Parathyroid adenoma (tissue), 2 donors: ENCODE measurements at regions not wholly inside any gene's neighbourhood (a gene's known extent, or its start where the extent isn't known, plus 50 kb on each side); places are given as distances from the start of the nearest gene placed in this dataset.
"Not testable (repeated sequence)": the region's sequence is repeated elsewhere in the genome, so short reads cannot be mapped to it uniquely, and the experiment has no call there.

Experiments
- H2AFZ ChIP-seq: fragments of 300-600 bp; sonication (generic); one replicate; pipeline ENCODE4 v1.7.0; 2017; ENCODE audit warnings: antibody characterized with exemption, mild to moderate bottlenecking
- H3K27ac ChIP-seq: fragments of 300-600 bp; sonication (generic); one replicate; pipeline ENCODE4 v1.7.0; 2017
- H3K27me3 ChIP-seq: fragments of 300-600 bp; sonication (generic); one replicate; pipeline ENCODE4 v1.7.0; 2017; ENCODE audit warnings: low read length; ENCODE audit not compliant: control insufficient read depth, insufficient read depth
- H3K36me3 ChIP-seq: fragments of 300-600 bp; sonication (generic); one replicate; pipeline ENCODE4 v1.7.0; 2017; ENCODE audit warnings: low read length; ENCODE audit not compliant: control insufficient read depth, insufficient read depth
- H3K4me1 ChIP-seq: fragments of 300-600 bp; sonication (generic); one replicate; pipeline ENCODE4 v1.7.0; 2017; ENCODE audit warnings: control low read depth
- H3K4me2 ChIP-seq: fragments of 300-600 bp; sonication (generic); one replicate; pipeline ENCODE4 v1.7.0; 2017; ENCODE audit warnings: low read length
- H3K4me3 ChIP-seq: fragments of 300-600 bp; sonication (generic); one replicate; pipeline ENCODE4 v1.7.0; 2017; ENCODE audit warnings: low read depth, low read length
- H3K79me2 ChIP-seq: fragments of 300-600 bp; sonication (generic); one replicate; pipeline ENCODE4 v1.7.0; 2017; ENCODE audit warnings: control low read depth
- H3K9ac ChIP-seq: fragments of 300-600 bp; sonication (generic); one replicate; pipeline ENCODE4 v1.7.0; 2017; ENCODE audit warnings: mild to moderate bottlenecking
- H3K9me3 ChIP-seq: fragments of 300-600 bp; sonication (generic); one replicate; pipeline ENCODE4 v1.7.0; 2017; ENCODE audit warnings: low read length; ENCODE audit not compliant: control insufficient read depth
- CTCF ChIP-seq: fragments of 300-600 bp; sonication (generic); IDR thresholded peaks from one replicate; pipeline ENCODE4 v1.7.0; 2017; ENCODE audit warnings: antibody characterized with exemption, mild to moderate bottlenecking
- donor health status: primary hyperparathyroidism.

- Histone ChIP-seq H3K27me3 (no peaks in the 10 kb centered on the region), H3K27ac (no peak overlapping the region), H3K36me3 (no peaks in the 10 kb centered on the region), H3K9me3 (no peaks in the 10 kb centered on the region), H3K79me2 (no peaks in the 10 kb centered on the region), H2AFZ (no peak overlapping the region), H3K4me2 (no peak overlapping the region), H3K4me3 (no peak overlapping the region), H3K9ac (no peak overlapping the region), H3K4me1 (no peaks in the 10 kb centered on the region)
- TF ChIP-seq CTCF: no peak
Measured at GRCh38 chr3:35900079-35900478, 260.8 kb downstream of the ARPP21 start.

GRCh38 chr3:35908366-35909232, 269.3 kb downstream of the ARPP21 start:
- Histone ChIP-seq H3K4me2 (no peak overlapping the region), H2AFZ (no peak overlapping the region)

GRCh38 chr3:35919160-35919559, 279.8 kb downstream of the ARPP21 start:
- H3K27me3 ChIP-seq: no peaks in the 10 kb centered on the region
- TF ChIP-seq CTCF: no peak
- H3K27ac ChIP-seq: no peak overlapping the region
- no peaks in the 10 kb centered on the region for H3K4me1 ChIP-seq
- H3K9me3 ChIP-seq: no peaks in the 10 kb centered on the region
- H3K36me3 ChIP-seq: no peaks in the 10 kb centered on the region
- H3K4me3 ChIP-seq: no peak overlapping the region
- H2AFZ ChIP-seq: no peak overlapping the region
- H3K4me2 ChIP-seq: no peak overlapping the region
- H3K9ac ChIP-seq: no peak overlapping the region
- no peaks in the 10 kb centered on the region for H3K79me2 ChIP-seq

More at GRCh38 chr3:35908366-35909232, 269.3 kb downstream of the ARPP21 start:
- Histone ChIP-seq H3K4me1 (no peaks in the 10 kb centered on the region), H3K79me2 (no peaks in the 10 kb centered on the region), H3K9ac (no peak overlapping the region), H3K9me3 (no peaks in the 10 kb centered on the region), H3K36me3 (no peaks in the 10 kb centered on the region), H3K27me3 (no peaks in the 10 kb centered on the region), H3K4me3 (no peak overlapping the region), H3K27ac (no peak overlapping the region)
- peak; percentile 64 for TF ChIP-seq CTCF

GRCh38 chr3:35921718-35922117, 282.4 kb downstream of the ARPP21 start:
- Histone ChIP-seq H3K27ac (no peak overlapping the region), H3K9me3 (no peaks in the 10 kb centered on the region), H3K36me3 (no peaks in the 10 kb centered on the region), H3K4me1 (no peaks in the 10 kb centered on the region), H3K9ac (no peak overlapping the region), H3K4me2 (no peak overlapping the region), H2AFZ (no peak overlapping the region), H3K79me2 (no peaks in the 10 kb centered on the region), H3K4me3 (no peak overlapping the region), H3K27me3 (no peaks in the 10 kb centered on the region)
- no peak for TF ChIP-seq CTCF

GRCh38 chr3:35924070-35924469, 284.7 kb downstream of the ARPP21 start:
- not testable (repeated sequence) for H2AFZ ChIP-seq, H3K4me3 ChIP-seq, H3K79me2 ChIP-seq, H3K27ac ChIP-seq, H3K4me2 ChIP-seq, H3K27me3 ChIP-seq, H3K9ac ChIP-seq, H3K4me1 ChIP-seq, H3K36me3 ChIP-seq, H3K9me3 ChIP-seq
- peak; percentile 6 for TF ChIP-seq CTCF
